NCI-H146 (cell line): ENCODE measurements at regions not wholly inside any gene's neighbourhood (a gene's known extent, or its start where the extent isn't known, plus 50 kb on each side); places are given as distances from the start of the nearest gene placed in this dataset.
A peak's percentile ranks its signal among the peaks of the same experiment; 100 is the strongest.

Experiments used
- DNase-seq: peaks from one replicate; lab custom pipeline; 2025; lab: John Stamatoyannopoulos, UW

- no peak for DNase-seq
These were observed 714.8 kb downstream of the TLR4 start for GRCh38 chr9:118418887-118419565.

GRCh38 chr9:118419676-118420075 lies 715.5 kb downstream of the TLR4 start:
- no peak for DNase-seq

GRCh38 chr9:118422508-118422907 lies 718.3 kb downstream of the TLR4 start:
- DNase-seq = no peak

GRCh38 chr9:118423021-118423420 lies 718.8 kb downstream of the TLR4 start:
- no peak for DNase-seq

GRCh38 chr9:118423721-118424120 lies 719.5 kb downstream of the TLR4 start:
- no peak for DNase-seq

GRCh38 chr9:118426772-118427171 lies 722.6 kb downstream of the TLR4 start:
- no peak for DNase-seq

GRCh38 chr9:118438810-118439209 lies 734.6 kb downstream of the TLR4 start:
- no peak for DNase-seq

GRCh38 chr9:118439441-118439840 lies 735.2 kb downstream of the TLR4 start:
- DNase-seq = no peak

GRCh38 chr9:118444403-118444802 lies 740.2 kb downstream of the TLR4 start:
- no peak for DNase-seq

- no peak for DNase-seq
These were observed 742.9 kb downstream of the TLR4 start for GRCh38 chr9:118446943-118447639.

- no peak for DNase-seq
These were observed 745.4 kb downstream of the TLR4 start for GRCh38 chr9:118449554-118449953.

- no peak for DNase-seq
These were observed 751.1 kb downstream of the TLR4 start for GRCh38 chr9:118455259-118455658.

- no peak for DNase-seq
These were observed 751.6 kb downstream of the TLR4 start for GRCh38 chr9:118455788-118456187.

- DNase-seq = no peak
These were observed 753.2 kb downstream of the TLR4 start for GRCh38 chr9:118457171-118458000.

GRCh38 chr9:118459913-118460312 lies 755.7 kb downstream of the TLR4 start:
- peak; percentile 5 for DNase-seq

GRCh38 chr9:118463419-118463818 lies 759.2 kb downstream of the TLR4 start:
- DNase-seq = no peak

- DNase-seq = no peak
These were observed 769.3 kb downstream of the TLR4 start for GRCh38 chr9:118473521-118473920.

- no peak for DNase-seq
These were observed 774.5 kb downstream of the TLR4 start for GRCh38 chr9:118478752-118479151.

- DNase-seq = no peak
These were observed 778.1 kb downstream of the TLR4 start for GRCh38 chr9:118482306-118482705.

- DNase-seq = no peak
These were observed 779.5 kb downstream of the TLR4 start for GRCh38 chr9:118483677-118484076.

- DNase-seq = no peak
These were observed 799.0 kb downstream of the TLR4 start for GRCh38 chr9:118503236-118503635.

- DNase-seq = no peak
These were observed 806.5 kb downstream of the TLR4 start for GRCh38 chr9:118510711-118511110.

GRCh38 chr9:118515947-118516346 lies 811.7 kb downstream of the TLR4 start:
- no peak for DNase-seq
